ENCODE measurements at regions not wholly inside any gene's neighbourhood (a gene's known extent, or its start where the extent isn't known, plus 50 kb on each side); places are given as distances from the start of the nearest gene placed in this dataset.

- no peaks in the 10 kb centered on the region for H3K36me3 ChIP-seq
- intact Hi-C loops (cut with DNase I; ENCODE audit: low total_unique reads) (no loop called here), in situ Hi-C loops (cut with MboI; ENCODE audit: low pct_ligation_motif_present in 1 of 4, low pct_unique_long_range_greater_than_20kb in 1 of 4, low sequenced_read_pairs in 3 of 4) (no loop called here)
- no peaks in the 10 kb centered on the region for H3K4me1 ChIP-seq
- DNase-seq, result no peak
- TF ChIP-seq POLR2A (IDR thresholded peaks at IDR 0.05) (no peak), EP300 (IDR thresholded peaks at IDR 0.05; ENCODE audit: low read depth) (no peak), CTCF (IDR thresholded peaks at IDR 0.05) (no peak), POLR2AphosphoS5 (IDR thresholded peaks at IDR 0.05) (no peak)
- H3K27me3 ChIP-seq, result no peaks in the 10 kb centered on the region
- H3K9me3 ChIP-seq, result no peaks in the 10 kb centered on the region
- no peak overlapping the region for H3K27ac ChIP-seq
- no peak overlapping the region for H3K4me3 ChIP-seq
Observed at GRCh38 chr16:5454349-5454748, 356.8 kb upstream of the EEF2KMT start.

DNA sequence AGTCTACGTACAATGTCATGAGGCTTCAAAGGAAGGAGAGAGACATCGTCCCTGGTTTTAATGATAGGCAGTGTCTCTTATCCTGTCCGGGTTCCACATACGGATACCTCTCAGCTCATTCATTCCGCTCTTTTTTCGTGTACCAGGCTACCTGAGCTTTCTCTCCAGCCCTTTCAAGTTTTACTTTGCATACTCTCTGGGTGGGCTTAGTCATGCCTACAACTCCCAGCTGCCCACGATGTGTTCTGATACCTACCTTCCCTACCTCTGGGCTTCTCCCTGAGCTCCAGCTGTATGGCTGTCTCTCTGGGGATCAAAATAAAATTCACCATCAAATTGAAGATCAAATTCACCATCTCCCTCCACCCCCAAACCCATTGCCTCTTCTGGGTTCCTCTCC is 354.0 kb upstream of the EEF2KMT start:
- H3K4me1 ChIP-seq, result no peaks in the 10 kb centered on the region
- no peak overlapping the region for H3K4me3 ChIP-seq
- DNase-seq, result no peak
- in situ Hi-C loops (cut with MboI; ENCODE audit: low pct_ligation_motif_present in 1 of 4, low pct_unique_long_range_greater_than_20kb in 1 of 4, low sequenced_read_pairs in 3 of 4), result no loop called here
- WGBS, 2 donors (ENCODE audit: low coverage in 1 of 2), result 56 to 63% methylated on average over 5 to 7 of the region's 7 CpGs
- H3K27ac ChIP-seq, result no peak overlapping the region
- intact Hi-C loops (cut with DNase I; ENCODE audit: low total_unique reads), result no loop called here
- TF ChIP-seq CTCF (IDR thresholded peaks at IDR 0.05), result no peak
- TF ChIP-seq EP300 (IDR thresholded peaks at IDR 0.05; ENCODE audit: low read depth), result no peak
- no peak for TF ChIP-seq POLR2A (IDR thresholded peaks at IDR 0.05)
- no peaks in the 10 kb centered on the region for H3K36me3 ChIP-seq
- H3K27me3 ChIP-seq, result no peaks in the 10 kb centered on the region
- no peaks in the 10 kb centered on the region for H3K9me3 ChIP-seq

DNA sequence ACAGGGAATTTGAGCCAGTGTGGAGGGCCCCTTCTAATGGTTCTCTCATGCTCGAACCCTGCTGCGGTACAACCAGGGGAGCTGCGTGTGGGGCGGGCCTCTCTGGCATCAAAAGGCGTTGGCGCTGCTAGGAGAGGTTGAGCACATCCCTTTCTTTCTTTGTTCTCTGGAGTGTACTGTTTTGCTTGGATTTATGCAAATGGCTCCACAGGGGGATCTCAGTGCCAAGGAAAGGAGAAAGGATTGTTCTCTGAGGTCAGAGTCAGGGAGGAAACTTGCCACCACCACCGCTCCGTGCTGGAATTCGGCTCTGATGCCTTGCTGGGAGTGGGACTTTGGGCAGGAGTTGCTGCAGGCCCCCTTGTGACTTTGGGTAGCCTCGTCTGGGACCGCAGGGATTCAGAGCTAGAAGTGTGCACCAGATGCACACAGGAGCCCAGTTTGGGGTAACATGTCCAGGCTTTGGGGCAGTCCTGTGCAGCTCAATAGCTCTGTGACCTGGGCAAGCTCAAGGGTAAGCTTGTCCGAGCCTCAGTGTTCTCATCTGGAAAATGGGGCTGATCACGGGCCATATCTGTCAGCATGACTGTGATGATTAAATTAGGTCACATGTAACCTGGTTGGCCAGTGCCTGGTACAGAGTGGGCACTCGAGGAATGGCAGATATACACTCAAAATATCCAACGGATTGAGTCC is 353.0 kb upstream of the EEF2KMT start:
- TF ChIP-seq CTCF (IDR thresholded peaks at IDR 0.05) (no peak), EP300 (IDR thresholded peaks at IDR 0.05; ENCODE audit: low read depth) (no peak), POLR2AphosphoS5 (IDR thresholded peaks at IDR 0.05) (no peak), POLR2A (IDR thresholded peaks at IDR 0.05) (no peak)
- in situ Hi-C loops (cut with MboI; ENCODE audit: low pct_ligation_motif_present in 1 of 4, low pct_unique_long_range_greater_than_20kb in 1 of 4, low sequenced_read_pairs in 3 of 4), result no loop called here
- intact Hi-C loops (cut with DNase I; ENCODE audit: low total_unique reads), result no loop called here
- no peak overlapping the region for H3K4me3 ChIP-seq
- 57% methylated on average over 15 of the region's 15 CpGs; no CpG with 5 or more reads in 1 of the 2 donors for WGBS, 2 donors (ENCODE audit: low coverage in 1 of 2)
- H3K36me3 ChIP-seq, result no peaks in the 10 kb centered on the region
- DNase-seq, result no peak
- no peaks in the 10 kb centered on the region for H3K9me3 ChIP-seq
- no peaks in the 10 kb centered on the region for H3K27me3 ChIP-seq
- H3K4me1 ChIP-seq, result no peaks in the 10 kb centered on the region
- no peak overlapping the region for H3K27ac ChIP-seq

DNA sequence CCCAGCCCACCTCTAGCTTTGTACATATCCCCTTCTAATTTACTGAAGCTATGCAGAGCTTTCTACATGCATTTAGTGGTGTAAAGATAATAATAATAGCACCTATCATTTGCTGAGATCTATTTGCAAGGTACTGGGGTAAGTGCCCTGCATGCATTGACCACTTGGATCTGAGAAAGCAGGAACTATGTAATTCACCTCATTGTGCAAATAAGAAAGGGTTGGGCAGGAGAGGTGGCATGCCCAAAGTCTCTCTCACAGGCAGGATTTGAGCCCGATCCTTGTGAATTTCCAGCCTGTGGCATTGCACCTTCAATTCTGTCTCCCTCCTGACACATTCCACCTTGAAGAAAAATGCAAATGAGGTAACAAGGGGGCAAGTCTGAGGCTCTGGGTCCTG is 352.3 kb upstream of the EEF2KMT start:
- in situ Hi-C loops (cut with MboI; ENCODE audit: low pct_ligation_motif_present in 1 of 4, low pct_unique_long_range_greater_than_20kb in 1 of 4, low sequenced_read_pairs in 3 of 4) (no loop called here), intact Hi-C loops (cut with DNase I; ENCODE audit: low total_unique reads) (no loop called here)
- no peaks in the 10 kb centered on the region for H3K27me3 ChIP-seq
- H3K36me3 ChIP-seq, result no peaks in the 10 kb centered on the region
- H3K4me1 ChIP-seq, result no peaks in the 10 kb centered on the region
- H3K4me3 ChIP-seq, result no peak overlapping the region
- no peak for DNase-seq
- 50 to 60% methylated on average over 1 of the region's 1 CpG for WGBS, 2 donors (ENCODE audit: low coverage in 1 of 2)
- no peaks in the 10 kb centered on the region for H3K9me3 ChIP-seq
- no peak overlapping the region for H3K27ac ChIP-seq
- TF ChIP-seq EP300 (IDR thresholded peaks at IDR 0.05; ENCODE audit: low read depth), result no peak
- no peak for TF ChIP-seq POLR2AphosphoS5 (IDR thresholded peaks at IDR 0.05)
- no peak for TF ChIP-seq CTCF (IDR thresholded peaks at IDR 0.05)

All from transverse colon (tissue), 4 donors.